ENCODE measurements at regions not wholly inside any gene's neighbourhood (a gene's known extent, or its start where the extent isn't known, plus 50 kb on each side); places are given as distances from the start of the nearest gene placed in this dataset.
"Not testable (repeated sequence)": the region's sequence is repeated elsewhere in the genome, so short reads cannot be mapped to it uniquely, and the experiment has no call there.

- DNase-seq (ENCODE audit: low read depth), result no peak
These were observed 591.5 kb downstream of the TRHDE start for GRCh38 chr12:72863671-72864070.

- no peak for DNase-seq (ENCODE audit: low read depth)
These were observed 593.8 kb downstream of the TRHDE start for GRCh38 chr12:72865921-72866320.

- no peak for DNase-seq (ENCODE audit: low read depth)
These were observed 596.9 kb downstream of the TRHDE start for GRCh38 chr12:72869024-72869423.

DNA sequence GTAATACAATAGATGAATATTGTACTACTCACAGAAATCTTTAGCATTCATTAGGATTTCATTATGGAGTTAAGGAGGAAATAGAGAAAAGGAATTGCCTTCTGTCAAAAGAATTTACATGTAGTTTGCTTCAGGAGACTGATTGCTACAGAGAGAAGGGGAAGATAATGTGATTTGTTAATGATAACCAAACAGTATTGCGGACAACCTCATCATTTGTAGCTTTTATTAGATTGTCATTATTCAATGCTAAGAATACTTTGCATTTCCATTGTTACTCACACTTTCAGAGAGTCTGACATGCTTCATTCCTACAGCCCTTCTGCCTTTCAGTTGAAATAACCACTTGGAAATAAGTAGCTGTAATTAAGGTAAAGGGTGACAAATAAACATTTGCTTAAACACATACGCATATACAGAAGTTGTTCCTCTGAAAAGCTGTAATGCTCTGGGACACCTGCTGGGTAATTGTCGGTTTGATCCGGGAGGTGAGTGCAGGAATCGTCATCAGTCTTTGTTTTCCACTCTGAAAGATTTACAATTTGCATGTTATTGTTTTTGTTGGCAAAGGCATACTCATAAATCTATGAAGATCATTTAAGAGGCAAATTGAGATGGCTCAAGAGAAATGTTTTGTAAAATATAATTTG is 600.2 kb downstream of the TRHDE start:
- no peak for DNase-seq (ENCODE audit: low read depth)

DNA sequence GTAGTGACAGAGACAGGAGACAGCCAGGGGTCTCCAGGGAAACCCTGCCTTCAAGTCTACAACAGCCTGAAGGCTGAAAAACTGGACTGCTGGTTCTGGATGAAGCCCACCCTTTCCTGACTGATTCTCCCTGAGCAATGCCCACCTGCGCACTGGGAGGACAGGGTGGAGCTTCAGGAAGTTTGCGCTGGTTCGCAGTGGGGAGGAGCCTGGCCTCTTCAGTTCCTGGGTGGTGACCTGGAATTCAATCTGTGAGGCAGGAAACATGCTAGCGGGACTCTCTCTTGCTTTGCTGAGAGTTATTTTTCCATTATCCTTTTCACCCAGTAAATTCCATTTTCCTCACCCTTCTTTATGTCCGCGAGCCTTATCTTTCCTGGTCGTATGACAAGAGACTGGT is 600.8 kb downstream of the TRHDE start:
- no peak for DNase-seq (ENCODE audit: low read depth)

DNA sequence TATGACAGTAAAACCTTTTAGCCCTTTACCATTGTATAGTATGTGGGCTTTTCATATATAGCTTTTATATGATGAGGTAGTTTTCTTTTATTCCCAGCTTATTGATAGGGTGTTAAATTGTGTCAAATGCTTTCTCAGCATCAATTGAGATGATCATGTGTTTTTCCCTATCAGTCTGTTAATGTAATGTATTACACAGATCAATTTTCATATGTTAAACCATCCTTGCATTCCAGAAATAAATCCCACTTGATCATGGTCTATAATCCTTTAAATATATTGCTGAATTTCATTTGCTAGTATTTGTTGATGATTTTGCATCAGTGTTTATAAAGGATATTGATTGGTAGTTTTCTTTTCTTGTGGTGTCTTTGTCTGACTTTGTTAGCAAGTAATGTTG is 603.9 kb downstream of the TRHDE start:
- DNase-seq (ENCODE audit: low read depth), result no peak

- DNase-seq (ENCODE audit: low read depth), result no peak
These were observed 616.5 kb downstream of the TRHDE start for GRCh38 chr12:72888693-72889092.

DNA sequence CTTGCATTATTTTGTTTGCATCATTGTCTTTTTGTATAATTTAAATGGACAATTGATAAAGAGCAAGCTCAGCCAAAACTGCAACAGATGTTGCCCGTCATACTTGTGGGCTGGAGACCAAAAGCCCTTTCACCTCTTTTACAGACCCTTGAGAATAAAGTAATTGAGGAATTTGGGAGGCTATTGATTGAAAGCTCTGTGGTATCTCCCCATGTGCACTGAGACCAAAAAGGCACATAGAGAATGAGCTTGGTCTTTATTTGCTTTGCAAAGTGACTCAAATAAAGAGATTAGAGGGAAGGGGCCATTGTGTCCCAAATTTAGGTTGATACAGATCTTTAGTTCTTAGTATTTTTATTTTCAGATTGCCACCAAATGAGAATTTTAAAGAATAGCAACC is 617.6 kb downstream of the TRHDE start:
- DNase-seq (ENCODE audit: low read depth), result no peak

DNA sequence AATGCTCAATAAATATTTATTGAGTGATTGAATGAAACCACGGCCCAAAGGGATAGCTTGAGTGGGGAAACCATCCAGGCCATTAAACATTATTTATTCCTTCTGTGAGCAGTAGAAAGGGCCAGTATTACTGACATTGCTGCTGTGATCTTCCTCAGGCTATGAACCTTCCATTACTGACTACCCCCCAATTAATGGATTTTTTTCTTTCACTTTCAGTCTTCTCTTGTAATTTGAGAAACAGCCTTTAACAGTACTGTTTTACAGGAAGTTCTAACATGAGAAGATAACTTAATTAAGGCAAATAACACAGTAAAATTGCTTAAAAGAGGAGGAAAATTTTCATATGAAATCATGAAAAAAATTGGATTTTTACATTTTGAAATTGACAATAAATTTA is 629.5 kb downstream of the TRHDE start:
- no peak for DNase-seq (ENCODE audit: low read depth)

- DNase-seq (ENCODE audit: low read depth), result no peak
These were observed 653.5 kb downstream of the TRHDE start for GRCh38 chr12:72925716-72926115.

DNA sequence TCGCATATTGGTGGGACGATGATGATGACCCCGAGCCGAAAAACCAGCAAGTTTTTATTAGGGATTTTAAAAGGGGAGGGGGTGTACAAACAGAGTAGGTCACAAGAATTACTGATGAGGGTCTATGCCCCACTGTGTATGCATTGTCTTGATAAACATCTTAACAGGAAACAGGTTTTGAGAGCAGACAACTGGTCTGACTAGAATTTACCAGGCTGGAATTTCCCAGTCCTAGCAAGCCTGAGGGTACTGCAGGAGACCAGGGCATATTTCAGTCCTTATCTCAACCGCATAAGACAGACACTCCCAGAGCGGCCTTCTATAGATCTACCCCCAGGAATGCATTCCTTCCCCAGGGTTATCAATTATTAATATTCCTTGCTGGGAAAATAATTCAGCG is 659.7 kb downstream of the TRHDE start:
- DNase-seq (ENCODE audit: low read depth), result not testable (repeated sequence)

DNA sequence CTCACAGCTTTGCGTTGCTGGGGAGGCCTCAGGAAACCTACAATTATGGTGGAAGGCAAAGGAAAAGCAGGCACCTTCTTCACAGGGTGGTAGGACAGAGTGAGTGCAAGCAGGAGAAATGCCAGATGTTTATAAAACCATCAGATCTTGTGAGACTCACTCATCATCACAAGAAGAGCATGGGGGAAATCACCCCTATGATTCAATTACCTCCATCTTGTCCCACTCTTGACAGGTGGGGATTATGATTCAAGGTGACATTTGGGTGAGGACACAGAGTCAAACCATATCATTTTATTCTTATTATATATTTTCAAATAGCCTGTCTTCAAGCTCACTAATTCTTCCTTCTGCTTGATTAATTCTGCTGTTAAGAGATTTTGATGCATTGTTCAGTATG is 665.3 kb downstream of the TRHDE start:
- DNase-seq (ENCODE audit: low read depth), result no peak

- no peak for DNase-seq (ENCODE audit: low read depth)
These were observed 685.3 kb downstream of the TRHDE start for GRCh38 chr12:72957454-72957853.

DNA sequence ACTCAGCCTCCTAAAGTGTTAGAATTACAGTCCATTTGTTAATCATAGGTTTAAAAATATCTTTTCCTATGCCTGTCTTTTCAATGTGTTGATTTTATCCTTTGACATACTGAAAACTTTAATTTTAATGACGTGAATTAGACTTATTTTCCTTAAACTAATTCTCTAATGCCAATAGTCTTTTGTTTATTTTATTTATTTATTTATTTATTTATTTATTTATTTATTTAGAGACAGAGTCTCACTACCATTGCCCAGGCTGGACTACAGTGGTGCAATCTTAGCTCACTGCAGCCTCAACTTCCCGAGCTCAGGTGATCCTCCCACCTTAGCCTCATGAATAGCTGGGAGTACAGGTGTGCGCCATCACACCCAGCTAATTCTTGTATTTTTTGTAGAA is 694.5 kb downstream of the TRHDE start:
- DNase-seq (ENCODE audit: low read depth), result no peak

GRCh38 chr12:72974954-72975555 is 702.9 kb downstream of the TRHDE start:
- DNase-seq (ENCODE audit: low read depth), result no peak

DNA sequence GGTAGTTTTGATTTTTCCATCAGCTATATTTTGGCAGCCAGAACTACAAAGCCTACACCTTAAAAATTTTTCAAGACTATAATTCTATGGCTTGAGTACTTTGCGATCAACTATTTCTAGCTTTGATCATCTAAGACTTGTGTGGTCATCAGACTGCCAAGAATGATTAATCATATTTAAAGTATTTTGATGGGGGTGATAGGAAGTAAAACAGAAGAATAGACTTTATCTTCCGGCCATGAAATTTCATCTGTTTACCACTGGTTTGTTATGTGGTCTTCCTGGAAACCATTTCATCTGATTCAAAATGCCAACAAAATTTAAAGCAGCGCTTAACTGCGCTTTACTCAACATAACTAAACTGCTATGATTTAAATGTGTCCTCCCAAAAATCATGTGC is 706.8 kb downstream of the TRHDE start:
- DNase-seq (ENCODE audit: low read depth), result no peak

GRCh38 chr12:72982356-72982755 is 710.2 kb downstream of the TRHDE start:
- no peak for DNase-seq (ENCODE audit: low read depth)

GRCh38 chr12:72986963-72987362 is 714.8 kb downstream of the TRHDE start:
- no peak for DNase-seq (ENCODE audit: low read depth)

- DNase-seq (ENCODE audit: low read depth), result no peak
These were observed 717.3 kb downstream of the TRHDE start for GRCh38 chr12:72989458-72989947.

DNA sequence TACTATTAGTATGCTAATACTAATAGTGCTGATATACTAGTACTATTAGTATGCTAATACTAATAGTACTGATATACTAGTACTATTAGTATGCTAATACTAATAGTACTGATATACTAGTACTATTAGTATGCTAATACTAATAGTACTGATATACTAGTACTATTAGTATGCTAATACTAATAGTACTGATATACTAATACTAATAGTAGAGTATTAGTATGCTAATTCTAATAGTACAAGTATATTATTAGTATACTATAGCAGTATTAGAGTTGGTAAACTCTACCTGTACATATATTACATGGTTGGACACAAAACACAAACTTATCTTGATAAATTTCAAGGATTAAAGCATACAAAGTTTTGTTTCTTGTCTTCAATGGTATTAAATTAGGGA is 722.9 kb downstream of the TRHDE start:
- DNase-seq (ENCODE audit: low read depth), result not testable (repeated sequence)

DNA sequence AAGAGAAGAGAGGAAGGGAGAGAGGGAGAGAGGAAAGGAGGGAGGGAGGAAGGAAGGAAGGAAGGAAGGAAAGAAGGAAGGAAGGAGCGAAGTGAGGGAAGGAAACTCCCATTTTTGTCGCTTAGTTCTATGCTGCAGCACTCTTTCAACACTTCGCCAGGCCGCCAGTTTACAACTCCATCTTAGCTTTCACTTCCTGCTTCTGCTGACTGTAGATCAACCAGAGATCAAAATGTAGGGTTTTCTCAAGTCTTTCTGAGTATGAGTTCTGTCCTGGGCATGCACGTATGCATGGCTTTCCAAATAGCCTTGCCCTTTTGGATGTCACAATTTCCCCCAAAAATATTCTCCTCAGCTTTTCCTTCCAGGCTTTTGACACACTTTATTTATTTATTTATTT is 723.4 kb downstream of the TRHDE start:
- DNase-seq (ENCODE audit: low read depth), result no peak

DNA sequence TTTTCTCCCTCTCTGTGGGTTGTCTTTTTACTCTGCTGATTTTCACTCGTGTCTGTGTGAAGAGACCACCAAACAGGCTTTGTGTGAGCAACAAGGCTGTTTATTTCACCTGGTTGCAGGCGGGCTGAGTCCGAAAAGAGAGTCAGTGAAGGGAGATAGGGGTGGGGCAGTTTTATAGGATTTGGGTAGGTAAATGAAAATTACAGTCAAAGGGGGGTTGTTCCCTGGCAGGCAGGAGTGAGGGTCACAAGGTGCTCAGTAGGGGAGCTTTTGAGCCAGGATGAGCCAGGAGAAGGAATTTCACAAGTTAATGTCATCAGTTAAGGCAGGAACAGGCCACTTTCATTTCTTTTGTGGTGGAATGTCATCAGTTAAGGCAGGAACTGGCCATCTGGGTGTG is 729.6 kb downstream of the TRHDE start:
- DNase-seq (ENCODE audit: low read depth), result not testable (repeated sequence)

DNA sequence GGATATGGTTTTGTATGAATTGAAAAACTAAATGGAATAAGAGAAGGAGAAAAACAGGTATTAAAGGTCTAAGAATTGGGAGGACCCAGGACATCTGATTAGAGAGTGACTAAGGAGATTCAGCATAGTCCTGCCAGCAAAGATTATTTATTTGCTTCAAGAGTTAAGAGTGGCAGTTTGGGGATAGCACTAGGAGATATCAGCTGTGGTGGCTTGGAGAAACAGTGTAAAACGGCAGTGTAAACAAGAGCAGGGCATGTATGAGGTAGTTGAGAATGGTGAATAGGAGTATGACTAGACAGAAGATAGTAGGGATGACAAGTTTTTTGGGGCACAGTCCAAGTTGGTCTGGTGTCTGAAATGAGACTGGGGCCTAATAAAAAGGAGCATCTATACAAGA is 730.3 kb downstream of the TRHDE start:
- DNase-seq (ENCODE audit: low read depth), result not testable (repeated sequence)
